Activated T-cell treated with anti-CD3 and anti-CD28 coated beads, Interleukin-2, amount 50 U/mL, for 72 hours (primary cell): ENCODE measurements at regions not wholly inside any gene's neighbourhood (a gene's known extent, or its start where the extent isn't known, plus 50 kb on each side); places are given as distances from the start of the nearest gene placed in this dataset.

Experiments
- ATAC-seq, 2 donors: fragments of 150-1000 bp; cut with Tn5 transposase; replicated peaks in 1 of 2; 2 replicates each; pipeline ENCODE4 v1.10.0; 2021; ENCODE audit warnings: moderate library complexity in 2 of 2, mild to moderate bottlenecking in 1 of 2
- DNase-seq, 2 donors: peaks; one replicate each; pipeline ENCODE4 v3.0.0; 2021 to 2022; ENCODE audit warnings: mixed read lengths in 1 of 2
- H3K27ac Mint-ChIP-seq: one replicate; pipeline ENCODE4 v1.8.0; 2022; ENCODE audit warnings: mild to moderate bottlenecking, moderate library complexity, mixed read lengths
- H3K27me3 Mint-ChIP-seq: one replicate; pipeline ENCODE4 v1.8.0; 2022; ENCODE audit warnings: low read depth, mixed read lengths
- H3K36me3 Mint-ChIP-seq, 2 donors: one replicate each; pipeline ENCODE4 v1.8.0; 2022; ENCODE audit warnings: mixed read lengths in 2 of 2, mild to moderate bottlenecking in 1 of 2; ENCODE audit not compliant: insufficient read depth in 2 of 2
- H3K4me1 Mint-ChIP-seq: one replicate; pipeline ENCODE4 v1.8.0; 2022; ENCODE audit warnings: low read depth, mixed read lengths
- H3K4me3 Mint-ChIP-seq, 2 donors: one replicate each; pipeline ENCODE4 v1.8.0; 2022; ENCODE audit warnings: mild to moderate bottlenecking in 2 of 2, mixed read lengths in 2 of 2, moderate library complexity in 2 of 2
- H3K9me3 Mint-ChIP-seq, 2 donors: one replicate each; pipeline ENCODE4 v1.8.0; 2022; ENCODE audit warnings: mixed read lengths in 2 of 2

GRCh38 chr3:3745693-3746092 lies 53.5 kb upstream of the LRRN1 start:
- Mint-ChIP-seq H3K27me3 (no peaks in the 10 kb centered on the region), H3K9me3 (no peaks in the 10 kb centered on the region)

GRCh38 chr3:3744826-3745225 lies 54.4 kb upstream of the LRRN1 start:
- DNase-seq, result no peak
- no peak for ATAC-seq
- Mint-ChIP-seq H3K4me3 (no peak overlapping the region), H3K36me3 (no peaks in the 10 kb centered on the region), H3K4me1 (no peaks in the 10 kb centered on the region), H3K9me3 (no peaks in the 10 kb centered on the region), H3K27me3 (no peaks in the 10 kb centered on the region), H3K27ac (no peak overlapping the region)

More at GRCh38 chr3:3745693-3746092, 53.5 kb upstream of the LRRN1 start:
- ATAC-seq (no peak), DNase-seq (no peak)
- Mint-ChIP-seq H3K4me3 (no peak overlapping the region), H3K36me3 (no peaks in the 10 kb centered on the region), H3K27ac (no peak overlapping the region), H3K4me1 (no peaks in the 10 kb centered on the region)

GRCh38 chr3:3743754-3744153 lies 55.5 kb upstream of the LRRN1 start:
- no peaks in the 10 kb centered on the region for H3K36me3 Mint-ChIP-seq
- no peaks in the 10 kb centered on the region for H3K9me3 Mint-ChIP-seq
- H3K4me3 Mint-ChIP-seq, result no peak overlapping the region
- DNase-seq (no peak), ATAC-seq (no peak)
- no peaks in the 10 kb centered on the region for H3K4me1 Mint-ChIP-seq
- H3K27ac Mint-ChIP-seq, result no peak overlapping the region
- H3K27me3 Mint-ChIP-seq, result no peaks in the 10 kb centered on the region

DNA sequence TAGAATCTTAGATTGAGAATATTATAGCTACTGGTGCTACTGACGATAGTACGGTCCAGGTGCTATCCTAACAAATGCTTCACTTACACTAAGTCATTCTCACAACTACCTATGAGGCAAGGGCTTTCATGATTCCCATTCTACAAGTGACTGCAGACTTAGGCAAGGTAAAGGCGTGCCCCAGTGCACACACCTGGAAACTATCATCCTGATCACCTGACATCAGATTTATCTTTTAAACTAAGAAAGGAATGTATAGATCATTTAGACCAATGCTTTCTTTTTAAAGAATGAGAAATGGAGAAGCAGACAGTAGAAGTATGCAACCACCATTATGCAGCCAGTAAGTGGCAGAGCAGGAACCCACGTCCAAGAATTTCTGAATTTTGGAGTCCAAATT lies 59.2 kb upstream of the LRRN1 start:
- Mint-ChIP-seq H3K36me3 (no peaks in the 10 kb centered on the region), H3K4me3 (no peak overlapping the region)
- ATAC-seq, result no peak

GRCh38 chr3:3739330-3740060 lies 59.7 kb upstream of the LRRN1 start:
- Mint-ChIP-seq H3K27me3 (no peaks in the 10 kb centered on the region), H3K27ac (no peak overlapping the region), H3K36me3 (no peaks in the 10 kb centered on the region), H3K4me3 (no peak overlapping the region), H3K9me3 (no peaks in the 10 kb centered on the region), H3K4me1 (no peaks in the 10 kb centered on the region)
- ATAC-seq, result no peak
- DNase-seq, result no peak

More for the DNA sequence above, 59.2 kb upstream of the LRRN1 start:
- Mint-ChIP-seq H3K27ac (no peak overlapping the region), H3K27me3 (no peaks in the 10 kb centered on the region), H3K9me3 (no peaks in the 10 kb centered on the region), H3K4me1 (no peaks in the 10 kb centered on the region)
- no peak for DNase-seq

- Mint-ChIP-seq H3K27me3 (no peaks in the 10 kb centered on the region), H3K27ac (no peak overlapping the region), H3K9me3 (no peaks in the 10 kb centered on the region), H3K4me1 (no peaks in the 10 kb centered on the region), H3K36me3 (no peaks in the 10 kb centered on the region), H3K4me3 (no peak overlapping the region)
- no peak for ATAC-seq
- no peak for DNase-seq
Measured at GRCh38 chr3:3737531-3737930, 61.7 kb upstream of the LRRN1 start.

DNA sequence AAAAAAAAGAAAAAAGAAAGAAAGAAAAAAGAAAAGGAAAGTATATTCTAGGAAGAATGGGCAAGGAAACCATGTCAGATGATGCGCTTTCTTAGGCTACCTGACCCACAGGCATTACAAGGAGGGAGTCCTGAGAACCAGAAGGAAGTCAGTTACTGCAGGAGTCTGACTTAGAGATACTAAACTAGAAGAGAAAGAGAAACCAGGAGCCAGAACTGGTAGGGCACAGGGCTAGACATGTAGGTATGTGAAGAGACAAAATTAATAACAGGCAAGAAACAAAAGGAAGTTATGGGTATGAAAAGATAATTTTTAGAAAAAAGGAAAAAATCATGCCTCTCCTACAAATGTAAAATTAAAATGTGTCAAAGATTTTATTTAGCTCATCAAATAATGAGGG lies 63.3 kb upstream of the LRRN1 start:
- Mint-ChIP-seq H3K4me1 (no peaks in the 10 kb centered on the region), H3K27ac (no peak overlapping the region), H3K36me3 (no peaks in the 10 kb centered on the region), H3K27me3 (no peaks in the 10 kb centered on the region), H3K4me3 (no peak overlapping the region), H3K9me3 (no peaks in the 10 kb centered on the region)
- ATAC-seq, result no peak
- no peak for DNase-seq

- Mint-ChIP-seq H3K27ac (no peak overlapping the region), H3K9me3 (no peaks in the 10 kb centered on the region), H3K27me3 (no peaks in the 10 kb centered on the region), H3K4me3 (no peak overlapping the region), H3K36me3 (no peaks in the 10 kb centered on the region), H3K4me1 (no peaks in the 10 kb centered on the region)
- ATAC-seq (no peak), DNase-seq (no peak)
Measured at GRCh38 chr3:3734881-3735280, 64.3 kb upstream of the LRRN1 start.

DNA sequence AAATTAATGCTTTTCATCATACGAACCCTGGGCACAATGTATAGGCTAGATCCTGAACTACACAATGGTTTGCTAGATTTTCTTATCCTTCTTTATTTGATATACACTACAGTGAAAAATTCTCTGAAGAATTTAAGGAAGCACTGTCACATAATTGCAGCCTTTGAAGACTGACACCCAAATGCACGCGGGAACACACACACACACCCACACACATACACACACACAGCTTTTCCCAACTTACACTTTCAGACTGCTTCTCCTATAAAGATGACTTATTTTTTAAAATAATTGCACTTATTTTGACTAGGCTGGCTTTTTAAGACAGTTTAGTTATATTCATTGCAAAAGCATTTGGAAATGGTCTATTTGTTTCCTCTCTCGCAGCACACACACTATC lies 70.0 kb upstream of the LRRN1 start:
- H3K9me3 Mint-ChIP-seq, result no peaks in the 10 kb centered on the region
- ATAC-seq, result no peak
- H3K27me3 Mint-ChIP-seq, result no peaks in the 10 kb centered on the region
- no peak for DNase-seq
- no peaks in the 10 kb centered on the region for H3K36me3 Mint-ChIP-seq
- no peak overlapping the region for H3K27ac Mint-ChIP-seq
- no peaks in the 10 kb centered on the region for H3K4me1 Mint-ChIP-seq
- H3K4me3 Mint-ChIP-seq, result no peak overlapping the region

DNA sequence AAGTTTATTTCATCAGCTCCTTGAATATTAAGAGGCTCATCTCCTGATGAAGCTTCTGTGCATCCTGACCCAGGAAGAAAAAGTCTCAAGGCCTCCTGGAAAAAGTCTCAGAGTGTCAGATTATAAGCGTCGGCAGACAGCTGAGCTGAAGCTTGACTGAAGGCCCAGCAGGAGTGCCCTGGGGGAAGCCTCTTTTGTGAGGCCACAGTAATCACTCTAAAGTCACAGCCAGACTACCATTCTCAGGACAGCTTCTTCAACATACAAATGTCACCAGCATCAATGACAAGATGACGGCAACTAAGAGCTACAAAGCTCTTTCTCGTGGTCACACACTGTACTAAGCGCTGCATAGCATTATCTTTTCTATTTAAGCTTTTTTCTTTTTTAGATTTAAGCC lies 72.7 kb upstream of the LRRN1 start:
- Mint-ChIP-seq H3K27me3 (no peaks in the 10 kb centered on the region), H3K27ac (no peak overlapping the region), H3K4me1 (no peaks in the 10 kb centered on the region), H3K4me3 (no peak overlapping the region), H3K36me3 (no peaks in the 10 kb centered on the region), H3K9me3 (no peaks in the 10 kb centered on the region)
- DNase-seq (no peak), ATAC-seq (no peak)

GRCh38 chr3:3714572-3714971 lies 84.7 kb upstream of the LRRN1 start:
- Mint-ChIP-seq H3K9me3 (peaks cover 0 to 4% of the 10 kb centered on the region in 2 donors), H3K27ac (no peak overlapping the region), H3K4me1 (no peaks in the 10 kb centered on the region), H3K27me3 (no peaks in the 10 kb centered on the region), H3K36me3 (peaks cover 0 to 2% of the 10 kb centered on the region in 2 donors), H3K4me3 (no peak overlapping the region)
- ATAC-seq (no peak), DNase-seq (no peak)

DNA sequence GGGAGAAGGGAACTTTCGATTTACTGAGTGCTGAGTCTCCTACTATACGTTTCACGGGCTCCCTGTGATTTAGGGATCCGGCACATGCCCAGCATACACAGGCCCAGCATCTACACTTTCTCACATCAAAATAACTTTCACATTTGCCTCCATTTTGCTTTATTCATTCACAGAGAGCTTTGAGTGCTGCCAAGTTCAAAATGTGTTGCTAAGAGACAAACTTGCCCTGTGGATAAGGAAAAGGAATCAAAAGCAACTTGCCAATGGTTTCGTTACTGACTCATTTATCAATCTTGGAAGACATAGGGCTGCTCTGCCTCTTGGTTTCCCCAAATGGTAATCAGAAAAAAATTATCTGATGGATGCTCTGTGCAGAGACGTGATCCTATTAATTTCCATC lies 86.3 kb upstream of the LRRN1 start:
- H3K4me3 Mint-ChIP-seq, result no peak overlapping the region
- no peaks in the 10 kb centered on the region for H3K4me1 Mint-ChIP-seq
- ATAC-seq (no peak), DNase-seq (no peak)
- peaks cover 0 to 2% of the 10 kb centered on the region in 2 donors for H3K9me3 Mint-ChIP-seq
- H3K27ac Mint-ChIP-seq, result no peak overlapping the region
- no peaks in the 10 kb centered on the region for H3K36me3 Mint-ChIP-seq
- no peaks in the 10 kb centered on the region for H3K27me3 Mint-ChIP-seq

- no peaks in the 10 kb centered on the region for H3K4me1 Mint-ChIP-seq
- peaks cover 0 to 2% of the 10 kb centered on the region in 2 donors for H3K9me3 Mint-ChIP-seq
- H3K27me3 Mint-ChIP-seq, result no peaks in the 10 kb centered on the region
- no peak overlapping the region for H3K27ac Mint-ChIP-seq
- H3K4me3 Mint-ChIP-seq, result no peak overlapping the region
- H3K36me3 Mint-ChIP-seq, result no peaks in the 10 kb centered on the region
- DNase-seq, result no peak
- ATAC-seq, result no peak
Measured at GRCh38 chr3:3708769-3709115, 90.5 kb upstream of the LRRN1 start.
